CD4-positive, alpha-beta T cell treated with Interleukin-12 subunit alpha and Interleukin-12 subunit beta, for 1 hour (primary cell): ENCODE measurements at regions not wholly inside any gene's neighbourhood (a gene's known extent, or its start where the extent isn't known, plus 50 kb on each side); places are given as distances from the start of the nearest gene placed in this dataset.
"Not testable (repeated sequence)": the region's sequence is repeated elsewhere in the genome, so short reads cannot be mapped to it uniquely, and the experiment has no call there.

Experiments used
- DNase-seq: peaks from one replicate; pipeline ENCODE4 v3.0.0-alpha.2; 2020

- DNase-seq = no peak
Observed at GRCh38 chr7:24141874-24142509, 142.0 kb upstream of the NPY start.

- DNase-seq = no peak
Observed at GRCh38 chr7:24143547-24143946, 140.4 kb upstream of the NPY start.

GRCh38 chr7:24151944-24152343, 132.0 kb upstream of the NPY start:
- no peak for DNase-seq

- DNase-seq = no peak
Observed at GRCh38 chr7:24152356-24152755, 131.6 kb upstream of the NPY start.

- DNase-seq = no peak
Observed at GRCh38 chr7:24152877-24153472, 131.0 kb upstream of the NPY start.

- DNase-seq = no peak
Observed at GRCh38 chr7:24157666-24158065, 126.3 kb upstream of the NPY start.

GRCh38 chr7:24158975-24159374, 125.0 kb upstream of the NPY start:
- no peak for DNase-seq

GRCh38 chr7:24164401-24164800, 119.6 kb upstream of the NPY start:
- DNase-seq = no peak

GRCh38 chr7:24169077-24169624, 114.8 kb upstream of the NPY start:
- no peak for DNase-seq

GRCh38 chr7:24171951-24172350, 112.0 kb upstream of the NPY start:
- not testable (repeated sequence) for DNase-seq

GRCh38 chr7:24172856-24173255, 111.1 kb upstream of the NPY start:
- no peak for DNase-seq

- DNase-seq = no peak
Observed at GRCh38 chr7:24175603-24176002, 108.4 kb upstream of the NPY start.

GRCh38 chr7:24178811-24179570, 105.0 kb upstream of the NPY start:
- DNase-seq = no peak

GRCh38 chr7:24191362-24191761, 92.6 kb upstream of the NPY start:
- DNase-seq = no peak

GRCh38 chr7:24192053-24192452, 91.9 kb upstream of the NPY start:
- DNase-seq = no peak

GRCh38 chr7:24192691-24193090, 91.3 kb upstream of the NPY start:
- no peak for DNase-seq

- no peak for DNase-seq
Observed at GRCh38 chr7:24197852-24198251, 86.1 kb upstream of the NPY start.

GRCh38 chr7:24199978-24200377, 84.0 kb upstream of the NPY start:
- peak; percentile 37 for DNase-seq

GRCh38 chr7:24200407-24200966, 83.5 kb upstream of the NPY start:
- no peak for DNase-seq

- no peak for DNase-seq
Observed at GRCh38 chr7:24201226-24201625, 82.8 kb upstream of the NPY start.

GRCh38 chr7:24212073-24212472, 71.9 kb upstream of the NPY start:
- no peak for DNase-seq

- DNase-seq = no peak
Observed at GRCh38 chr7:24213311-24213710, 70.7 kb upstream of the NPY start.

- no peak for DNase-seq
Observed at GRCh38 chr7:24214670-24215069, 69.3 kb upstream of the NPY start.
